ENCODE measurements at regions not wholly inside any gene's neighbourhood (a gene's known extent, or its start where the extent isn't known, plus 50 kb on each side); places are given as distances from the start of the nearest gene placed in this dataset.

GRCh38 chr10:69684020-69684980 is 54.3 kb downstream of the FAM241B start:
- 57% methylated on average over 17 of the region's 17 CpGs for WGBS

DNA sequence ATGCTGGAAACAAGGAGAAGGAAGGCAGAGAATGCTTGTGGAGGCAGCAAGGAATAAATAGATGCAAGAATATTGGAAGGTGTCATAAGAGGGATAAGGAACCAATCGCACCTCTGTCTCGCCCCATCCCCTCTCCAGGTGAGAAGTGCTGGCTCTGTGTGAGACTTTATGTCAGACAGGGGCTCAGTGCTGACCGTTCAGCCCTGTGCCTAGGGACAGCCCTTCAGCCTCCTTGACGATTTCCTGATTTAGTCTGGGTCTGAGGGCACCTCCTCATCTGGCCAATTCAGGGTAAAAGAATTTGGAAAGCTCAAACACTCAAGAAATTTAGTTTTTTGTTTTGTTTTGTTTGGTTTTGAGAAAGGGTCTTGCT is 54.9 kb downstream of the FAM241B start:
- no peak for TF ChIP-seq POLR2A (IDR thresholded peaks at IDR 0.05)
- no peak for TF ChIP-seq POLR2AphosphoS5 (IDR thresholded peaks at IDR 0.05)
- TF ChIP-seq, protein P1, sequence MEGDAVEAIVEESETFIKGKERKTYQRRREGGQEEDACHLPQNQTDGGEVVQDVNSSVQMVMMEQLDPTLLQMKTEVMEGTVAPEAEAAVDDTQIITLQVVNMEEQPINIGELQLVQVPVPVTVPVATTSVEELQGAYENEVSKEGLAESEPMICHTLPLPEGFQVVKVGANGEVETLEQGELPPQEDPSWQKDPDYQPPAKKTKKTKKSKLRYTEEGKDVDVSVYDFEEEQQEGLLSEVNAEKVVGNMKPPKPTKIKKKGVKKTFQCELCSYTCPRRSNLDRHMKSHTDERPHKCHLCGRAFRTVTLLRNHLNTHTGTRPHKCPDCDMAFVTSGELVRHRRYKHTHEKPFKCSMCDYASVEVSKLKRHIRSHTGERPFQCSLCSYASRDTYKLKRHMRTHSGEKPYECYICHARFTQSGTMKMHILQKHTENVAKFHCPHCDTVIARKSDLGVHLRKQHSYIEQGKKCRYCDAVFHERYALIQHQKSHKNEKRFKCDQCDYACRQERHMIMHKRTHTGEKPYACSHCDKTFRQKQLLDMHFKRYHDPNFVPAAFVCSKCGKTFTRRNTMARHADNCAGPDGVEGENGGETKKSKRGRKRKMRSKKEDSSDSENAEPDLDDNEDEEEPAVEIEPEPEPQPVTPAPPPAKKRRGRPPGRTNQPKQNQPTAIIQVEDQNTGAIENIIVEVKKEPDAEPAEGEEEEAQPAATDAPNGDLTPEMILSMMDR (IDR thresholded peaks at IDR 0.05) = no peak
- H3K4me1 ChIP-seq (replicated peaks) = peaks cover 9% of the 10 kb centered on the region
- intact Hi-C loops (cut with DNase I) = no loop called here
- peak overlapping the region; percentile 58 to 68 for H3K27ac ChIP-seq
- no peaks in the 10 kb centered on the region for H3K36me3 ChIP-seq
- no peaks in the 10 kb centered on the region for H3K27me3 ChIP-seq (replicated peaks; ENCODE audit: insufficient read depth)
- 45% methylated on average over 4 of the region's 4 CpGs for WGBS
- DNase-seq (ENCODE audit: low spot score) = no peak
- H3K9me3 ChIP-seq = no peaks in the 10 kb centered on the region
- no peak overlapping the region for H3K4me3 ChIP-seq

More at GRCh38 chr10:69684020-69684980, 54.3 kb downstream of the FAM241B start:
- no peaks in the 10 kb centered on the region for H3K36me3 ChIP-seq
- peak overlapping the region; percentile 58 to 68 for H3K27ac ChIP-seq
- H3K4me1 ChIP-seq (replicated peaks) = peaks cover 9% of the 10 kb centered on the region
- H3K9me3 ChIP-seq = no peaks in the 10 kb centered on the region
- intact Hi-C loops (cut with DNase I) = no loop called here
- peak; percentile 69 for DNase-seq (ENCODE audit: low spot score)
- H3K4me3 ChIP-seq = no peak overlapping the region
- H3K27me3 ChIP-seq (replicated peaks; ENCODE audit: insufficient read depth) = no peaks in the 10 kb centered on the region
- TF ChIP-seq POLR2A (IDR thresholded peaks at IDR 0.05) (no peak), POLR2AphosphoS5 (IDR thresholded peaks at IDR 0.05) (peak; percentile 47)

- WGBS = 32% methylated on average over 5 of the region's 5 CpGs
- TF ChIP-seq POLR2AphosphoS5 (IDR thresholded peaks at IDR 0.05) (no peak), POLR2A (IDR thresholded peaks at IDR 0.05) (no peak)
- TF ChIP-seq, protein P1 (IDR thresholded peaks at IDR 0.05) = no peak
- H3K27ac ChIP-seq = peak overlapping the region; percentile 58 to 68
- no peaks in the 10 kb centered on the region for H3K36me3 ChIP-seq
- no peak overlapping the region for H3K4me3 ChIP-seq
- intact Hi-C loops (cut with DNase I) = no loop called here
- H3K27me3 ChIP-seq (replicated peaks; ENCODE audit: insufficient read depth) = no peaks in the 10 kb centered on the region
- no peak for DNase-seq (ENCODE audit: low spot score)
- H3K4me1 ChIP-seq (replicated peaks) = peaks cover 9% of the 10 kb centered on the region
- no peaks in the 10 kb centered on the region for H3K9me3 ChIP-seq
Measured at GRCh38 chr10:69685426-69685801, 55.4 kb downstream of the FAM241B start.

DNA sequence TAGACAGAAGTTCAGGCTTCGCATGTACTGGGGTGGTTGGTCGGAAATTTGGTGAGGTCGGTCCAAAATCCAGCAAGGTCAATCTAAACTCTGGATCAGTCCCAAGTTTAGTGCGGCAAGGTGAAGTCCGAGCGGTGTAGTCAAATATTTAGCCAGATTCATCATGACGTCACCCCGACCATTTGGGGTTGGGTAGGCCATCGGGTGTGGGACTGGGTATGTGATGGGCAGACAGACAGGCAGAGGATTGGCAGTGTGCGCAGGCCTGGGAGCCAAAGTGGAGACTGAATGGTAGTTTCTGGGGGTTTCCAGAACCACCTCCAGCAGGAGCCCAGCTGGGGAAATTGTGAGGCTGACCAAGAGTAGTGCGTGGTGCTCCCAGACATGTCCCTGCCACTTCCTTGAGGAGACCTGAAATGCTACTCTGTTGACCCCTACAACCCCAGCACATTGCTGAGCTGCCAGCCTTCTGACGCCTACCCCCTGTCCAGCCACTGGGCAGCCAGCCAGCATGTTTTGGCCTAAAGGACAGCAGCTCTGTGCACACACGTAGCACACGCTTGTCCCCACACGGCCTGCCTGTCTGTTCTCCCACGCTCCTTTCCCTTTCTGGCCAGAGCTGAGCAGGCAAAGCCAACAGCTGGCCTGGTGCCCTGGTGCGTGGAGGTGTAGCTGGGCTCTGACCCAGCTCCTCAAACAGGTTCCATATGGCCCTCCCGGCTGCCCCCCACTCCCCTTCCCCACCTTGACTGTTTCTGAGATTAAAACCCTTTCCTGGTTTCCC is 55.9 kb downstream of the FAM241B start:
- intact Hi-C loops (cut with DNase I) = no loop called here
- H3K4me3 ChIP-seq = no peak overlapping the region
- DNase-seq (ENCODE audit: low spot score) = peak; percentile 33
- no peaks in the 10 kb centered on the region for H3K27me3 ChIP-seq (replicated peaks; ENCODE audit: insufficient read depth)
- 50% methylated on average over 18 of the region's 18 CpGs for WGBS
- TF ChIP-seq POLR2A (IDR thresholded peaks at IDR 0.05) (no peak), POLR2AphosphoS5 (IDR thresholded peaks at IDR 0.05) (no peak)
- TF ChIP-seq, protein P1 (IDR thresholded peaks at IDR 0.05) = no peak
- peaks cover 9% of the 10 kb centered on the region for H3K4me1 ChIP-seq (replicated peaks)
- H3K9me3 ChIP-seq = no peaks in the 10 kb centered on the region
- H3K36me3 ChIP-seq = no peaks in the 10 kb centered on the region
- H3K27ac ChIP-seq = peak overlapping the region; percentile 5 to 68

GRCh38 chr10:69686866-69687265 is 56.8 kb downstream of the FAM241B start:
- 87% methylated on average over 2 of the region's 2 CpGs for WGBS
- intact Hi-C loops (cut with DNase I) = no loop called here
- no peak overlapping the region for H3K27ac ChIP-seq

More at GRCh38 chr10:69686866-69687265, 56.8 kb downstream of the FAM241B start:
- Histone ChIP-seq H3K4me3 (no peak overlapping the region), H3K4me1 (replicated peaks) (peaks cover 9% of the 10 kb centered on the region), H3K27me3 (replicated peaks; ENCODE audit: insufficient read depth) (no peaks in the 10 kb centered on the region), H3K9me3 (no peaks in the 10 kb centered on the region), H3K36me3 (no peaks in the 10 kb centered on the region)
- TF ChIP-seq POLR2AphosphoS5 (IDR thresholded peaks at IDR 0.05) (no peak), POLR2A (IDR thresholded peaks at IDR 0.05) (no peak)
- TF ChIP-seq, protein P1 (IDR thresholded peaks at IDR 0.05) = no peak
- DNase-seq (ENCODE audit: low spot score) = no peak

Measured in prostate gland (tissue), 2 donors.